Kidney (tissue), 13 donors: ENCODE measurements at regions not wholly inside any gene's neighbourhood (a gene's known extent, or its start where the extent isn't known, plus 50 kb on each side); places are given as distances from the start of the nearest gene placed in this dataset.

Experiments used
- DNase-seq, 5 donors: peaks; one replicate each; pipeline ENCODE4 v3.0.0-alpha.2; 2013 to 2020
- FAIRE-seq: peaks from 2 replicates; lab custom pipeline; 2012; peaks lifted over from hg19 to GRCh38; lab: Jason Lieb, UNC
- H3K27ac ChIP-seq, 2 donors: one replicate each; pipeline ENCODE4 v1.7.0; 2013; ENCODE audit warnings: low read depth in 2 of 2, low read length in 2 of 2, inconsistent platforms in 1 of 2
- H3K27me3 ChIP-seq: one replicate; pipeline ENCODE4 v1.7.1; 2013; ENCODE audit warnings: low read length, inconsistent platforms; ENCODE audit not compliant: control insufficient read depth, insufficient read depth
- H3K36me3 ChIP-seq, 3 donors: one replicate each; pipeline versions ENCODE4 v1.7.0 to v1.7.1; 2013; ENCODE audit warnings: low read length in 3 of 3, control low read depth in 1 of 3, inconsistent platforms in 1 of 3; ENCODE audit not compliant: insufficient read depth in 3 of 3, control insufficient read depth in 2 of 3
- H3K4me1 ChIP-seq, 3 donors: one replicate each; pipeline versions ENCODE4 v1.7.0 to v1.7.1; 2013; ENCODE audit warnings: low read length in 3 of 3, inconsistent platforms in 1 of 3, low read depth in 1 of 3; ENCODE audit not compliant: control insufficient read depth in 2 of 3, insufficient read depth in 2 of 3
- H3K4me3 ChIP-seq, 3 donors: one replicate each; pipeline versions ENCODE4 v1.7.0 to v1.8.1; 2013; ENCODE audit warnings: low read length in 3 of 3, control low read depth in 1 of 3, inconsistent platforms in 1 of 3
- H3K9ac ChIP-seq, 3 donors: one replicate each; pipeline versions ENCODE4 v1.7.0 to v1.7.1; 2013; ENCODE audit warnings: low read length in 3 of 3, control low read depth in 1 of 3, inconsistent platforms in 1 of 3
- H3K9me3 ChIP-seq, 3 donors: one replicate each; pipeline versions ENCODE4 v1.7.0 to v1.7.1; 2013; ENCODE audit warnings: low read length in 3 of 3, control low read depth in 1 of 3, inconsistent platforms in 1 of 3; ENCODE audit not compliant: control insufficient read depth in 2 of 3, insufficient read depth in 1 of 3
- intact Hi-C: fragments of 100-400 bp; cut with DNase I; formaldehyde crosslinking; loops from one replicate; pipeline ENCODE4 v1.11.1; 2022
- TF ChIP-seq, protein P1 (sequence below): IDR thresholded peaks from 3 replicates; pipeline ENCODE4 v1.5.1; 2012; ENCODE audit warnings: mild to moderate bottlenecking, moderate library complexity, borderline replicate concordance; ENCODE audit not compliant: insufficient read depth; ENCODE audit errors: extremely low read depth
- donor health status: control.
- donor health status: control.
- donor health status: control.
- donor health status: control.
- donor health status: control.
- donor health status: DM: yes; HTN: yes; CAD: no.
- donor health status: Normal renal cell carcinoma (clear cell type).

DNA sequence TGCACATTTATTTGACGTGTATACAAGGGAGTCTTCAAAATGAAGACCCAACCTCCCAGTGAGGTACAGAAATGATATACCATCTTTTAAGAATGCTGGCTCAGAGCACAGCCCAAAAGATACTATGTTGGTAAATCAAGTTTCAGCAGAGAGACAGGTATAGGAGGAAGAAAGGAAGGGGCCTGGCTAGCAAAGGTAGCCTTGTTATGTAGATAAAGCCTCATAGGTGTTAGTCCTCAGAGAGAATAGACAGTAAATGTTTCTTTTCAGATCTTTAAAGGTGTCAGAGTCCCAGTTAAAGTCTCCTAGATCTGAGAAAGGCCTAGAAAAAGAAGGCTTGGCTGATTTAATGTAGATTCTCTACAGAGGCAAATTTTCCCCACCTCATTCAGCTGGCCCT lies 213.8 kb downstream of the SI start:
- no peak overlapping the region for H3K4me3 ChIP-seq
- no peak overlapping the region for H3K27ac ChIP-seq
- H3K27me3 ChIP-seq = no peaks in the 10 kb centered on the region
- intact Hi-C loops = no loop called here
- no peak for DNase-seq
- H3K9me3 ChIP-seq = no peaks in the 10 kb centered on the region
- H3K9ac ChIP-seq = no peak overlapping the region
- no peaks in the 10 kb centered on the region for H3K4me1 ChIP-seq
- TF ChIP-seq, protein P1, sequence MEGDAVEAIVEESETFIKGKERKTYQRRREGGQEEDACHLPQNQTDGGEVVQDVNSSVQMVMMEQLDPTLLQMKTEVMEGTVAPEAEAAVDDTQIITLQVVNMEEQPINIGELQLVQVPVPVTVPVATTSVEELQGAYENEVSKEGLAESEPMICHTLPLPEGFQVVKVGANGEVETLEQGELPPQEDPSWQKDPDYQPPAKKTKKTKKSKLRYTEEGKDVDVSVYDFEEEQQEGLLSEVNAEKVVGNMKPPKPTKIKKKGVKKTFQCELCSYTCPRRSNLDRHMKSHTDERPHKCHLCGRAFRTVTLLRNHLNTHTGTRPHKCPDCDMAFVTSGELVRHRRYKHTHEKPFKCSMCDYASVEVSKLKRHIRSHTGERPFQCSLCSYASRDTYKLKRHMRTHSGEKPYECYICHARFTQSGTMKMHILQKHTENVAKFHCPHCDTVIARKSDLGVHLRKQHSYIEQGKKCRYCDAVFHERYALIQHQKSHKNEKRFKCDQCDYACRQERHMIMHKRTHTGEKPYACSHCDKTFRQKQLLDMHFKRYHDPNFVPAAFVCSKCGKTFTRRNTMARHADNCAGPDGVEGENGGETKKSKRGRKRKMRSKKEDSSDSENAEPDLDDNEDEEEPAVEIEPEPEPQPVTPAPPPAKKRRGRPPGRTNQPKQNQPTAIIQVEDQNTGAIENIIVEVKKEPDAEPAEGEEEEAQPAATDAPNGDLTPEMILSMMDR = no peak
- FAIRE-seq = no peak
- no peaks in the 10 kb centered on the region for H3K36me3 ChIP-seq

- DNase-seq (no peak), FAIRE-seq (no peak)
- Histone ChIP-seq H3K27me3 (no peaks in the 10 kb centered on the region), H3K9ac (no peak overlapping the region), H3K27ac (no peak overlapping the region), H3K36me3 (no peaks in the 10 kb centered on the region), H3K9me3 (no peaks in the 10 kb centered on the region), H3K4me3 (no peak overlapping the region), H3K4me1 (no peaks in the 10 kb centered on the region)
- intact Hi-C loops = no loop called here
- TF ChIP-seq, protein P1 = no peak
These were observed 225.4 kb downstream of the SI start for GRCh38 chr3:164852866-164853265.

DNA sequence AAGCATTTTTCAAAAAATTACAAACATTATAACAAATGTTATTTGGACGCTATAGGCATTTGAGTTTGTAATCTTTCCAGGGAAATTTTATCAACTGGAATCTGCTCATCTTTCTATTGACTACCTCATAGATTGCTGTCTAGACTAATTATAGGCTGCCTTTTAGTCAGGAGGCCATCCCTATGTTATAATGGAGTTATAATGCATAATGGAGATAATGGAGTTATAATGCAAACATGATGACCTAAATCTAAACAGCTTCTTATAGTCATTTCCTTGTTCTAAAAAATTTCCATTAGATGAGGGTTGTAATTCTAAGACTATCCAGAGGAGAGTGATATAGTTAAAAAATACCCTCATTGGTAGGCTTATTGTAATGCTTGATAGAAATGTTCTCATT lies 226.4 kb downstream of the SI start:
- Histone ChIP-seq H3K9me3 (no peaks in the 10 kb centered on the region), H3K27ac (no peak overlapping the region), H3K36me3 (no peaks in the 10 kb centered on the region), H3K4me1 (no peaks in the 10 kb centered on the region), H3K9ac (no peak overlapping the region), H3K27me3 (no peaks in the 10 kb centered on the region), H3K4me3 (no peak overlapping the region)
- TF ChIP-seq, protein P1 = no peak
- intact Hi-C loops = no loop called here
- DNase-seq = no peak
- no peak for FAIRE-seq

DNA sequence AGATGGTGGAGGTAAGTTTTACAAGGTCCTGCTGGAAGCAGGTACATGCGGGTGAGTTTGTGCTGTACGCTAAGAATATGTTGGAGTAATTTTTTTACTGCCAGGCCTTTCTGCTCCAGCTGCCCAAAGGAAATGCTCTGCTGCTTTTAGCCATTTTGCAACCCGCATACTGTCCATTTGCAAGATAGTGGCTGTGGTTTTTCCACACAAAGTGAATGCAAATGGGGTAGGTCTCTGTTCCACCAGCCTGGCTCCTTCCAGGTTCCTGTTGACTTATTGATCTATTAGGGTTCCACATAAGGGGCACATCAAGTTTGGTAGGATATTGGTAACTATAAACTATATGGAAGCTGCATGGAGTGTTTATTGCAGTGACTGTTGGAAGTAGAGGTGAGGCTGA lies 227.1 kb downstream of the SI start:
- H3K27ac ChIP-seq = no peak overlapping the region
- no peaks in the 10 kb centered on the region for H3K27me3 ChIP-seq
- H3K9me3 ChIP-seq = no peaks in the 10 kb centered on the region
- H3K9ac ChIP-seq = no peak overlapping the region
- intact Hi-C loops = no loop called here
- H3K4me1 ChIP-seq = no peaks in the 10 kb centered on the region
- TF ChIP-seq, protein P1 = no peak
- no peak for DNase-seq
- no peak overlapping the region for H3K4me3 ChIP-seq
- no peaks in the 10 kb centered on the region for H3K36me3 ChIP-seq
- no peak for FAIRE-seq
